ENCODE measurements at regions not wholly inside any gene's neighbourhood (a gene's known extent, or its start where the extent isn't known, plus 50 kb on each side); places are given as distances from the start of the nearest gene placed in this dataset.
"Not testable (repeated sequence)": the region's sequence is repeated elsewhere in the genome, so short reads cannot be mapped to it uniquely, and the experiment has no call there.

- H3K27me3 ChIP-seq (ENCODE audit: control insufficient read depth, insufficient read depth, low read length, poor library complexity, severe bottlenecking); H3K27ac ChIP-seq (ENCODE audit: insufficient read depth, low read depth, low read length, poor library complexity, severe bottlenecking); H3K36me3 ChIP-seq (ENCODE audit: control insufficient read depth, insufficient read depth, low read length); H3K4me3 ChIP-seq (ENCODE audit: insufficient read depth, low read depth, low read length); H3K4me1 ChIP-seq (ENCODE audit: control insufficient read depth, insufficient read depth, low read length); H3K9me3 ChIP-seq (ENCODE audit: control insufficient read depth, low read length): not testable (repeated sequence)
Observed at GRCh38 chr6:121631752-121632151, 196.3 kb downstream of the GJA1 start.

- Histone ChIP-seq H3K27ac (ENCODE audit: insufficient read depth, low read depth, low read length, poor library complexity, severe bottlenecking) (no peak overlapping the region), H3K27me3 (ENCODE audit: control insufficient read depth, insufficient read depth, low read length, poor library complexity, severe bottlenecking) (no peaks in the 10 kb centered on the region), H3K4me3 (ENCODE audit: insufficient read depth, low read depth, low read length) (no peak overlapping the region), H3K36me3 (ENCODE audit: control insufficient read depth, insufficient read depth, low read length) (no peaks in the 10 kb centered on the region), H3K4me1 (ENCODE audit: control insufficient read depth, insufficient read depth, low read length) (no peaks in the 10 kb centered on the region), H3K9me3 (ENCODE audit: control insufficient read depth, low read length) (no peaks in the 10 kb centered on the region)
Observed at GRCh38 chr6:121633309-121633708, 197.9 kb downstream of the GJA1 start.

- not testable (repeated sequence) for H3K4me3 ChIP-seq (ENCODE audit: insufficient read depth, low read depth, low read length); H3K36me3 ChIP-seq (ENCODE audit: control insufficient read depth, insufficient read depth, low read length); H3K9me3 ChIP-seq (ENCODE audit: control insufficient read depth, low read length); H3K27me3 ChIP-seq (ENCODE audit: control insufficient read depth, insufficient read depth, low read length, poor library complexity, severe bottlenecking); H3K4me1 ChIP-seq (ENCODE audit: control insufficient read depth, insufficient read depth, low read length); H3K27ac ChIP-seq (ENCODE audit: insufficient read depth, low read depth, low read length, poor library complexity, severe bottlenecking)
- 92 to 93% methylated on average over 2 of the region's 2 CpGs for WGBS, 2 experiments
Observed at GRCh38 chr6:121634586-121634985, 199.1 kb downstream of the GJA1 start.

- Histone ChIP-seq H3K27ac (ENCODE audit: insufficient read depth, low read depth, low read length, poor library complexity, severe bottlenecking) (no peak overlapping the region), H3K36me3 (ENCODE audit: control insufficient read depth, insufficient read depth, low read length) (no peaks in the 10 kb centered on the region), H3K9me3 (ENCODE audit: control insufficient read depth, low read length) (no peaks in the 10 kb centered on the region), H3K4me3 (ENCODE audit: insufficient read depth, low read depth, low read length) (no peak overlapping the region), H3K4me1 (ENCODE audit: control insufficient read depth, insufficient read depth, low read length) (no peaks in the 10 kb centered on the region), H3K27me3 (ENCODE audit: control insufficient read depth, insufficient read depth, low read length, poor library complexity, severe bottlenecking) (no peaks in the 10 kb centered on the region)
- 100% methylated on average over 2 of the region's 2 CpGs for WGBS, 2 experiments
Observed at GRCh38 chr6:121635355-121635754, 199.9 kb downstream of the GJA1 start.

GRCh38 chr6:121636217-121636616, 200.8 kb downstream of the GJA1 start:
- not testable (repeated sequence) for H3K27me3 ChIP-seq (ENCODE audit: control insufficient read depth, insufficient read depth, low read length, poor library complexity, severe bottlenecking); H3K4me3 ChIP-seq (ENCODE audit: insufficient read depth, low read depth, low read length); H3K27ac ChIP-seq (ENCODE audit: insufficient read depth, low read depth, low read length, poor library complexity, severe bottlenecking); H3K9me3 ChIP-seq (ENCODE audit: control insufficient read depth, low read length); H3K36me3 ChIP-seq (ENCODE audit: control insufficient read depth, insufficient read depth, low read length); H3K4me1 ChIP-seq (ENCODE audit: control insufficient read depth, insufficient read depth, low read length)
- WGBS, 2 experiments, result 88 to 92% methylated on average over 1 to 2 of the region's 2 CpGs

- Histone ChIP-seq H3K27ac (ENCODE audit: insufficient read depth, low read depth, low read length, poor library complexity, severe bottlenecking) (no peak overlapping the region), H3K4me3 (ENCODE audit: insufficient read depth, low read depth, low read length) (no peak overlapping the region), H3K27me3 (ENCODE audit: control insufficient read depth, insufficient read depth, low read length, poor library complexity, severe bottlenecking) (no peaks in the 10 kb centered on the region), H3K36me3 (ENCODE audit: control insufficient read depth, insufficient read depth, low read length) (no peaks in the 10 kb centered on the region), H3K4me1 (ENCODE audit: control insufficient read depth, insufficient read depth, low read length) (no peaks in the 10 kb centered on the region), H3K9me3 (ENCODE audit: control insufficient read depth, low read length) (no peaks in the 10 kb centered on the region)
- 98% methylated on average over 2 of the region's 2 CpGs for WGBS, 2 experiments
Observed at GRCh38 chr6:121639021-121639420, 203.6 kb downstream of the GJA1 start.

- WGBS, 2 experiments, result 82 to 85% methylated on average over 3 of the region's 3 CpGs
- H3K27ac ChIP-seq (ENCODE audit: insufficient read depth, low read depth, low read length, poor library complexity, severe bottlenecking), result no peak overlapping the region
- H3K4me1 ChIP-seq (ENCODE audit: control insufficient read depth, insufficient read depth, low read length), result no peaks in the 10 kb centered on the region
- H3K4me3 ChIP-seq (ENCODE audit: insufficient read depth, low read depth, low read length), result no peak overlapping the region
- H3K36me3 ChIP-seq (ENCODE audit: control insufficient read depth, insufficient read depth, low read length), result no peaks in the 10 kb centered on the region
- H3K27me3 ChIP-seq (ENCODE audit: control insufficient read depth, insufficient read depth, low read length, poor library complexity, severe bottlenecking), result no peaks in the 10 kb centered on the region
- no peaks in the 10 kb centered on the region for H3K9me3 ChIP-seq (ENCODE audit: control insufficient read depth, low read length)
Observed at GRCh38 chr6:121641158-121641557, 205.7 kb downstream of the GJA1 start.

GRCh38 chr6:121645100-121645745, 209.8 kb downstream of the GJA1 start:
- Histone ChIP-seq H3K4me1 (ENCODE audit: control insufficient read depth, insufficient read depth, low read length) (no peaks in the 10 kb centered on the region), H3K27me3 (ENCODE audit: control insufficient read depth, insufficient read depth, low read length, poor library complexity, severe bottlenecking) (no peaks in the 10 kb centered on the region), H3K4me3 (ENCODE audit: insufficient read depth, low read depth, low read length) (no peak overlapping the region), H3K9me3 (ENCODE audit: control insufficient read depth, low read length) (no peaks in the 10 kb centered on the region), H3K36me3 (ENCODE audit: control insufficient read depth, insufficient read depth, low read length) (no peaks in the 10 kb centered on the region), H3K27ac (ENCODE audit: insufficient read depth, low read depth, low read length, poor library complexity, severe bottlenecking) (no peak overlapping the region)
- WGBS, 2 experiments, result 100% methylated on average over 1 of the region's 1 CpG; no CpG with 5 or more reads in 1 of the 2 experiments

- no peaks in the 10 kb centered on the region for H3K9me3 ChIP-seq (ENCODE audit: control insufficient read depth, low read length)
- no peaks in the 10 kb centered on the region for H3K36me3 ChIP-seq (ENCODE audit: control insufficient read depth, insufficient read depth, low read length)
- H3K27ac ChIP-seq (ENCODE audit: insufficient read depth, low read depth, low read length, poor library complexity, severe bottlenecking), result no peak overlapping the region
- H3K27me3 ChIP-seq (ENCODE audit: control insufficient read depth, insufficient read depth, low read length, poor library complexity, severe bottlenecking), result no peaks in the 10 kb centered on the region
- no peaks in the 10 kb centered on the region for H3K4me1 ChIP-seq (ENCODE audit: control insufficient read depth, insufficient read depth, low read length)
- no peak overlapping the region for H3K4me3 ChIP-seq (ENCODE audit: insufficient read depth, low read depth, low read length)
Observed at GRCh38 chr6:121647905-121648304, 212.5 kb downstream of the GJA1 start.

GRCh38 chr6:121649951-121650350, 214.5 kb downstream of the GJA1 start:
- WGBS, 2 experiments, result 91 to 97% methylated on average over 2 of the region's 2 CpGs
- H3K9me3 ChIP-seq (ENCODE audit: control insufficient read depth, low read length), result no peaks in the 10 kb centered on the region
- no peak overlapping the region for H3K27ac ChIP-seq (ENCODE audit: insufficient read depth, low read depth, low read length, poor library complexity, severe bottlenecking)
- no peaks in the 10 kb centered on the region for H3K36me3 ChIP-seq (ENCODE audit: control insufficient read depth, insufficient read depth, low read length)
- no peak overlapping the region for H3K4me3 ChIP-seq (ENCODE audit: insufficient read depth, low read depth, low read length)
- H3K27me3 ChIP-seq (ENCODE audit: control insufficient read depth, insufficient read depth, low read length, poor library complexity, severe bottlenecking), result no peaks in the 10 kb centered on the region
- no peaks in the 10 kb centered on the region for H3K4me1 ChIP-seq (ENCODE audit: control insufficient read depth, insufficient read depth, low read length)

- H3K9me3 ChIP-seq (ENCODE audit: control insufficient read depth, low read length), result no peaks in the 10 kb centered on the region
- no peaks in the 10 kb centered on the region for H3K27me3 ChIP-seq (ENCODE audit: control insufficient read depth, insufficient read depth, low read length, poor library complexity, severe bottlenecking)
- no peak overlapping the region for H3K27ac ChIP-seq (ENCODE audit: insufficient read depth, low read depth, low read length, poor library complexity, severe bottlenecking)
- H3K4me3 ChIP-seq (ENCODE audit: insufficient read depth, low read depth, low read length), result no peak overlapping the region
- no peaks in the 10 kb centered on the region for H3K4me1 ChIP-seq (ENCODE audit: control insufficient read depth, insufficient read depth, low read length)
- WGBS, 2 experiments, result 33 to 69% methylated on average over 1 of the region's 1 CpG
- H3K36me3 ChIP-seq (ENCODE audit: control insufficient read depth, insufficient read depth, low read length), result no peaks in the 10 kb centered on the region
Observed at GRCh38 chr6:121651420-121651819, 216.0 kb downstream of the GJA1 start.
